ENCODE measurements at regions not wholly inside any gene's neighbourhood (a gene's known extent, or its start where the extent isn't known, plus 50 kb on each side); places are given as distances from the start of the nearest gene placed in this dataset.

DNA sequence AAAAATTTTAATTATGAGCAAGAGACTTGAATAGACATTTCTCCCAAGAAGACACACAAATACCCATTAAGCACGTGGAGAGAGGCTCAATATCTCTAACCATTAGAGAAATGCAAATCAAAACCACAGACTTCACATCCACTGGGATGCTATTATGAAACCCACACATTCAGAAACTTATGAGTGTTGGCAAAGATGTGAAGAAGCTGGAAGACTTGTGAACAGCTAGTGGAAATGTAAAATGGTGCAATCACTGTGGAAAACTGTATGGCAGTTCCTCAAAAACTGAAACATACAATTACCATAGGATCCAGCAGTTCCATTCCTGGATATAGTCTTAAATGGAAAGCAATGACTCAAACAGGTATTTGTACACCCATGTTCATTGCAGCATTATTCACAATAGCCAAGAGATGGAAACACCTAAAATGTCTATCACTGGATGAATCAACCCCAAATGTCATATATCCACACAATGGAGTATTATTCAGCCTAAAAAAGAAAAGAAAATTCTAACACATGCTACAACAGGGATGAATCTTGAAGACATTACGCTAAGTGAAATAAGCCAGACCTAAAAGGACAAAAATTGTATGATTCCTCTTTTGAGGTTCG is 53.5 kb upstream of the FRMD4A start:
- no peak overlapping the region for H3K27ac Mint-ChIP-seq (ENCODE audit: unreplicated experiment)
- H3K4me1 Mint-ChIP-seq (ENCODE audit: low read depth, unreplicated experiment) = peaks cover 32% of the 10 kb centered on the region
- peaks cover 10% of the 10 kb centered on the region for H3K27me3 Mint-ChIP-seq (ENCODE audit: unreplicated experiment)
- BruUV-seq (replicated peaks) = no TSS peak
- H3K36me3 Mint-ChIP-seq (ENCODE audit: insufficient read depth, unreplicated experiment) = no peaks in the 10 kb centered on the region
- intact Hi-C loops (cut with micrococcal nuclease; ENCODE audit: unreplicated experiment) = no loop called here
- TF ChIP-seq, protein P1, sequence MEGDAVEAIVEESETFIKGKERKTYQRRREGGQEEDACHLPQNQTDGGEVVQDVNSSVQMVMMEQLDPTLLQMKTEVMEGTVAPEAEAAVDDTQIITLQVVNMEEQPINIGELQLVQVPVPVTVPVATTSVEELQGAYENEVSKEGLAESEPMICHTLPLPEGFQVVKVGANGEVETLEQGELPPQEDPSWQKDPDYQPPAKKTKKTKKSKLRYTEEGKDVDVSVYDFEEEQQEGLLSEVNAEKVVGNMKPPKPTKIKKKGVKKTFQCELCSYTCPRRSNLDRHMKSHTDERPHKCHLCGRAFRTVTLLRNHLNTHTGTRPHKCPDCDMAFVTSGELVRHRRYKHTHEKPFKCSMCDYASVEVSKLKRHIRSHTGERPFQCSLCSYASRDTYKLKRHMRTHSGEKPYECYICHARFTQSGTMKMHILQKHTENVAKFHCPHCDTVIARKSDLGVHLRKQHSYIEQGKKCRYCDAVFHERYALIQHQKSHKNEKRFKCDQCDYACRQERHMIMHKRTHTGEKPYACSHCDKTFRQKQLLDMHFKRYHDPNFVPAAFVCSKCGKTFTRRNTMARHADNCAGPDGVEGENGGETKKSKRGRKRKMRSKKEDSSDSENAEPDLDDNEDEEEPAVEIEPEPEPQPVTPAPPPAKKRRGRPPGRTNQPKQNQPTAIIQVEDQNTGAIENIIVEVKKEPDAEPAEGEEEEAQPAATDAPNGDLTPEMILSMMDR (IDR thresholded peaks at IDR 0.05; ENCODE audit: unreplicated experiment) = no peak
- H3K4me3 Mint-ChIP-seq (ENCODE audit: low read depth, unreplicated experiment) = no peak overlapping the region
- peaks cover 3% of the 10 kb centered on the region for H3K9me3 Mint-ChIP-seq (ENCODE audit: low read depth, unreplicated experiment)
- CTCF ChIA-PET = no interaction called here
- no peak for DNase-seq

DNA sequence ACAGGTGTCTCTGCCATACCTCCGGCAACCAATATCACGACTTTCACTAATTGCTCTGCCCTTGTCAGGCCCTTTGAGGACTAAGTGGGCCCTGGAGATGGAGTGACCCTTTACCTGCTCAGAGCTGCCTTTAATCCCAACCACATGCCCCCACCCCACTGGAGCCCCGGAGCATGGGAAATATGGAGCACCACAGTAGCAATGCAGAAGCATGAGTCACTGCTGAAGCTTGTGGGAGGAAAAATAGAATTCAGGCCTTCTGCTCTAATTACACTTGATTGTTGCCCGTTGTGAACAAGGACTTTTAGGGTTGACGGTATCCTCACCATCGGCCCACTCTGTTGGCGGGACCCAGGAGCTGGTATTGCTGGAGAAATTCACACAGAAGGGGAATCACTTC is 52.5 kb upstream of the FRMD4A start:
- DNase-seq = no peak
- CTCF ChIA-PET = no interaction called here
- BruUV-seq (replicated peaks) = no TSS peak
- Mint-ChIP-seq H3K4me1 (ENCODE audit: low read depth, unreplicated experiment) (peaks cover 32% of the 10 kb centered on the region), H3K4me3 (ENCODE audit: low read depth, unreplicated experiment) (no peak overlapping the region), H3K36me3 (ENCODE audit: insufficient read depth, unreplicated experiment) (no peaks in the 10 kb centered on the region), H3K27ac (ENCODE audit: unreplicated experiment) (no peak overlapping the region), H3K27me3 (ENCODE audit: unreplicated experiment) (peaks cover under 1% of the 10 kb centered on the region), H3K9me3 (ENCODE audit: low read depth, unreplicated experiment) (no peaks in the 10 kb centered on the region)
- TF ChIP-seq, protein P1 (IDR thresholded peaks at IDR 0.05; ENCODE audit: unreplicated experiment) = no peak
- intact Hi-C loops (cut with micrococcal nuclease; ENCODE audit: unreplicated experiment) = no loop called here

DNA sequence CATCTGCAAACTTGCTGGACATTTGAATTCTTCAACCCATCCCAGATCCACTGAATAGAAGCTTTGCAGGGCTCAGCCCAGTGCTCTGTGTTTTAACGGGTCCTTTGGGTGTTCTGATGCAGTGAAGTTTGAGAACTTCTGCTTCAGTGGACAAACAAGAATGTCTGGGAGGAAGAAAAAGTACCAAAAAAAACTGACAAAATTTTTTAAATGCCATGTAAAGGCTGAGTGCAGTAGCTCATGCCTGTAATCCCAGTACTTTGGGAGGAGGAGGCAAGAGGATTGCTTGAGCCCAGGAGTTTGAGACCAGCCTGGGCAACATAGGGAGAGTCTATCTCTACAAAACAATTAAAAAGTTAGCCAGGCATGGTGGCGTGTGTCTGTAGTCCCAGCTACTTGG is 51.8 kb upstream of the FRMD4A start:
- Mint-ChIP-seq H3K27ac (ENCODE audit: unreplicated experiment) (no peak overlapping the region), H3K9me3 (ENCODE audit: low read depth, unreplicated experiment) (no peaks in the 10 kb centered on the region), H3K27me3 (ENCODE audit: unreplicated experiment) (no peaks in the 10 kb centered on the region), H3K36me3 (ENCODE audit: insufficient read depth, unreplicated experiment) (no peaks in the 10 kb centered on the region), H3K4me3 (ENCODE audit: low read depth, unreplicated experiment) (no peak overlapping the region), H3K4me1 (ENCODE audit: low read depth, unreplicated experiment) (peaks cover 32% of the 10 kb centered on the region)
- intact Hi-C loops (cut with micrococcal nuclease; ENCODE audit: unreplicated experiment) = no loop called here
- DNase-seq = no peak
- no TSS peak for BruUV-seq (replicated peaks)
- CTCF ChIA-PET = no interaction called here
- TF ChIP-seq, protein P1 (IDR thresholded peaks at IDR 0.05; ENCODE audit: unreplicated experiment) = no peak

DNA sequence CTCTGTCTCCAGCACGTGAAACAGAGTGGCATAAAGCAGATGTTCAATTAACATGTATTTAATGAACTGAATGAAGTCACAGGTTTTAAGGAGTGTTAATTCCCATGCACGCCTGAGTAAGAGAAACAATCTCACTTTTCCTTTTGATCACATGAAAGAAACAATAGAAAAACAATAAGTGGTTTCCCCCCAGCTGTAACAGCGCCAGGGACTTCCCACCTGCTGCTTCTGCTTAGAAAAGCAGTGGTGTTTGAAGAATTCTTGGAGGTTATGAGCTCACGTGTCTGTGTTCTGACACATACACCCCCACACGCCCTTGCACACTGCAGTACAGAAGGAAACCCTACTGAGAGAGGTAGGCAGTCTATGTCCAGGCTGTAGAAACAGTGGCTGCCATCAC is 51.3 kb upstream of the FRMD4A start:
- Mint-ChIP-seq H3K27me3 (ENCODE audit: unreplicated experiment) (no peaks in the 10 kb centered on the region), H3K4me3 (ENCODE audit: low read depth, unreplicated experiment) (no peak overlapping the region), H3K4me1 (ENCODE audit: low read depth, unreplicated experiment) (peaks cover 32% of the 10 kb centered on the region), H3K36me3 (ENCODE audit: insufficient read depth, unreplicated experiment) (no peaks in the 10 kb centered on the region), H3K27ac (ENCODE audit: unreplicated experiment) (no peak overlapping the region), H3K9me3 (ENCODE audit: low read depth, unreplicated experiment) (no peaks in the 10 kb centered on the region)
- intact Hi-C loops (cut with micrococcal nuclease; ENCODE audit: unreplicated experiment) = no loop called here
- CTCF ChIA-PET = interaction anchor here (0.7 kb wide), 1 partner anchor 13 kb away, joined by 3 read pairs; no protein-coding TSS in a partner anchor
- BruUV-seq (replicated peaks) = no TSS peak
- TF ChIP-seq, protein P1 (IDR thresholded peaks at IDR 0.05; ENCODE audit: unreplicated experiment) = no peak
- DNase-seq = peak; percentile 22
